Fibroblast of pulmonary artery (primary cell): ENCODE measurements at regions not wholly inside any gene's neighbourhood (a gene's known extent, or its start where the extent isn't known, plus 50 kb on each side); places are given as distances from the start of the nearest gene placed in this dataset.

ENCODE experiments used
- DNase-seq: peaks from one replicate; pipeline ENCODE4 v3.0.0-alpha.2; 2010; ENCODE audit warnings: low read depth
- H3K4me3 ChIP-seq: replicated peaks from 2 replicates; pipeline ENCODE4 v1.5.1; 2011; ENCODE audit warnings: low read depth, mild to moderate bottlenecking, control low read depth, low read length, moderate library complexity
- CTCF ChIP-seq: IDR thresholded peaks from 2 replicates; pipeline ENCODE4 v1.5.1; 2011; ENCODE audit warnings: mild to moderate bottlenecking, control low read depth, low read length, inconsistent platforms; ENCODE audit errors: missing control alignments

DNA sequence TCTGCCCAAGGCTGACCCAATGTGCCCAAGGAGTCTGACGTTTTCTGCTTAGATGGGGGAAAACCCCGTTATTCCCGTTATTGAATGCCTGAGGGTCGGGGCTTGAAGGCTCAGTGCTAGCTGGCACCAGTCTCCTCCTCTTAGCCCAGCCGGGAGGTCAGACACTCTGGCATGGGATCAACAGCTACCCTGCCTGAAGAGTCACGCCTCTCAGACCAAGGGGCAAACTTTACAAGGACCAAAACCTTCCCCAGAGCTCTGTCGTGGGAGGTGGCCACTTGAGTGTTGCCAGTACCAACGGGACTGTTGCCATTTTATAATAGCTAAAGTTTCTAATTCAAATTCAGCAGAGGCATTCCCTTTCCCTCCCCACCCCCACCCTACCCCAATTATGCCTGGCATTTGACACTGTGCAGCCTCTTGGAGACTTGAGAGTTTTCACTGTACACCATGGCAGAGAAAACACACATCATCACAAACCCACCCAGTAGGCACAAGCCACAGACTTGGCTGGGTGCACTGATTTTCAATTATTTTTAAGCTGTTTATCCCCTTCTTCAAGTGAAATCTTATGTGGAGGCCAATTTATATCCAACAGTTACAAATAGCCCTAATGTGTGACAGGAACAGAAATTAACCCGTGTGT is 137.5 kb upstream of the SYT13 start:
- TF ChIP-seq CTCF, result no peak
- no peak for DNase-seq

DNA sequence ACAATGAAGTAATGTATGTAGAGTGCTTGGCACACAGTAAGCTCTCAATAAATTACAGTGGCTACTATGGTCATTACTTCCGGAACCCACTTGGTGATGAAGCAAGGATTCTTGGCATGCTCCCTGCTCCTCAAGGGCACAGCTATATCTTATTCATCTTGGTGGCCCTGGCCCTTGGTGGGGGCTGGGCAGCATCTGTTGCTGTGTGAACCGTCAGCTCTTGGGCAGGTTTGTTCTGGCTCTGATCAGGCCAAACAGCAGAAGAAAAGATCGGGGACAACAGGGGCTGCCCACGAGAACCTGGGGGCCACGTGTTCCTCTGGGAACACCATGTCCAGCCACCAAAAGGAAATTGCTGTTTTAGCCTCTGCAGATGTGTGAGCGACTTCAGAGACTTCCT is 136.9 kb upstream of the SYT13 start:
- no peak for DNase-seq
- TF ChIP-seq CTCF, result no peak
- H3K4me3 ChIP-seq, result no peak overlapping the region

More for the DNA sequence above, 137.5 kb upstream of the SYT13 start:
- no peak overlapping the region for H3K4me3 ChIP-seq

- DNase-seq, result no peak
- TF ChIP-seq CTCF, result no peak
- H3K4me3 ChIP-seq, result no peak overlapping the region
These were observed 127.9 kb upstream of the SYT13 start for GRCh38 chr11:45414088-45414487.

GRCh38 chr11:45413156-45413858 is 127.2 kb upstream of the SYT13 start:
- DNase-seq, result no peak
- TF ChIP-seq CTCF, result no peak
- no peak overlapping the region for H3K4me3 ChIP-seq

GRCh38 chr11:45412521-45412920 is 126.4 kb upstream of the SYT13 start:
- no peak for DNase-seq
- TF ChIP-seq CTCF, result no peak
- no peak overlapping the region for H3K4me3 ChIP-seq

GRCh38 chr11:45412051-45412471 is 125.9 kb upstream of the SYT13 start:
- DNase-seq, result peak; percentile 13
- no peak overlapping the region for H3K4me3 ChIP-seq
- no peak for TF ChIP-seq CTCF
